Neural progenitor cell (in vitro differentiated cells): ENCODE measurements at regions not wholly inside any gene's neighbourhood (a gene's known extent, or its start where the extent isn't known, plus 50 kb on each side); places are given as distances from the start of the nearest gene placed in this dataset.

Experiments
- CTCF ChIP-seq: fragments of 200-600 bp; sonication (generic); IDR thresholded peaks from 2 replicates; pipeline ENCODE4 v1.5.1; 2017; ENCODE audit warnings: antibody characterized with exemption, mild to moderate bottlenecking
- EZH2phosphoT487 ChIP-seq: fragments of 200-600 bp; sonication (generic); IDR thresholded peaks from 2 replicates; pipeline ENCODE4 v1.6.1; 2017; ENCODE audit warnings: antibody characterized with exemption

DNA sequence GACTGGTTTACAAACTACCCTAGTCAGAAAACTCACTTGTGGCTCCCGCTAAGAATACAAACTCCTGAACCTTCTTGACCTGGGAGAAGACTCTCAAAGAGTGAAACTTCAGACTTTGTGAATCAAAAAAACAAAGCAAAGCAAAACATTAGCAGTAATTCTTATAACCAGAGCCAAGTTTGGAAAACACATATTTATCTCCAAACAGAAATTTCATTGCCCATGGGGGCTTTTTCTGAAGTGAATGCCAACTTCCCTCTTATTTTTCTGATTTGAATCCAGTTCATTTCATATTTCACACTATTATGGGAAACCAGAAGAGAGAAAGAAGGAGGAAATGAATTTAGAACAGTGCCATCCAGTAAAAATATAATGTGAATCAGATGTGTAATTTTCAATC, 55.7 kb upstream of the ZNF385D start:
- TF ChIP-seq CTCF, result no peak
- no peak for TF ChIP-seq EZH2phosphoT487
